Psoas muscle (tissue), 7 donors: ENCODE measurements at regions not wholly inside any gene's neighbourhood (a gene's known extent, or its start where the extent isn't known, plus 50 kb on each side); places are given as distances from the start of the nearest gene placed in this dataset.

Experiments
- ATAC-seq, 4 donors: fragments of 200-7000 bp; cut with Tn5 transposase; one replicate each; pipeline ENCODE4 v1.9.1; 2020; ENCODE audit warnings: moderate library complexity in 3 of 4, mild to moderate bottlenecking in 2 of 4
- DNase-seq, 2 donors: peaks; one replicate each; pipeline ENCODE4 v3.0.0-alpha.2; 2020
- H3K27ac ChIP-seq: fragments of 200-600 bp; one replicate; pipeline ENCODE4 v1.8.0; 2022
- H3K27me3 ChIP-seq, 3 donors: fragments of 200-600 bp in 1 of 3; one replicate each; pipeline versions ENCODE4 v1.6.1 to v1.8.0; 2013 to 2022; ENCODE audit warnings: low read length in 2 of 3, mild to moderate bottlenecking in 2 of 3, moderate library complexity in 1 of 3; ENCODE audit not compliant: insufficient read depth in 3 of 3
- H3K36me3 ChIP-seq, 2 donors: fragments of 200-600 bp in 1 of 2; one replicate each; pipeline versions ENCODE4 v1.6.1 to v1.8.0; 2013 to 2022; ENCODE audit warnings: low read depth in 1 of 2, mild to moderate bottlenecking in 1 of 2, moderate library complexity in 1 of 2; ENCODE audit not compliant: insufficient read depth in 1 of 2
- H3K4me1 ChIP-seq: fragments of 200-600 bp; one replicate; pipeline ENCODE4 v1.8.0; 2022
- H3K4me3 ChIP-seq: fragments of 200-600 bp; one replicate; pipeline ENCODE4 v1.8.0; 2022; ENCODE audit warnings: mild to moderate bottlenecking
- H3K9me3 ChIP-seq: fragments of 200-600 bp; one replicate; pipeline ENCODE4 v1.8.0; 2022
- CTCF ChIP-seq: fragments of 200-600 bp; IDR thresholded peaks from one replicate; pipeline ENCODE4 v1.8.0; 2022; ENCODE audit warnings: antibody characterized with exemption
- WGBS, 3 donors: extraction: QIAGEN DNeasy Blood & Tissue Kit; methylation state at CpG; one replicate each; pipeline versions ENCODE4 v1.1.6 to v1.1.7; 2013; 5-methylcytosine and 5-hydroxymethylcytosine counted together
- intact Hi-C, 2 donors: fragments of 100-400 bp; cut with DNase I; formaldehyde crosslinking; loops; one replicate each; pipeline versions ENCODE4 v1.11.0 to v1.14.2; 2022
- donor health status: healthy with polysubstance abuse.
- donor health status: DM: no; HTN: no; CAD: no; lungs with moderate emphysema.
- donor health status: Bipolar disorder and iron deficiency.
- donor health status: healthy.
- donor health status: DM: yes; HTN: yes; CAD: no.
- donor health status: DM: no; HTN: no; CAD: no.
- donor health status: DM: yes; HTN: yes; CAD: no.

DNA sequence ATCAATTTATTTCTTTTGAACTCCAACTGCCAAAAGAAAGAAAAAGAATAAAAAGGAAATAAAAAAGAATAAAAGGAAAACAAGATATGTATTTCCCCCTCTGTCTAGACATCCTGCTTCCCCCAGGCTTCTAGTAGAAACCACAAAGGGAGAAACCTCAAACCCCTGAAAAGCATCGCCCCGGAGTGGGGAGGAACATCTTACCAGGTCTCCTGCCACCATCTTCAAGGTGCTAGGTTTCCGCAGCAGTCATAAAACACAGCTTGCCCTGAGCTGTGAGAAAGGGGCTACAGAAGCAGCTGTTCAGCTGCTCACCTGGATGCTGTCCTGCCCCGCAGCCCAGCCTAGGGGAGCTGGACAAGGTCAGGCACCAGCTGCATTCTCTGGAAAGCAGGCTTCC, 487.7 kb downstream of the GADD45G start:
- no peak for ATAC-seq
- intact Hi-C loops = no loop called here
- no peak overlapping the region for H3K27ac ChIP-seq
- peaks cover 23% of the 10 kb centered on the region for H3K4me1 ChIP-seq
- no peaks in the 10 kb centered on the region for H3K36me3 ChIP-seq
- no peaks in the 10 kb centered on the region for H3K9me3 ChIP-seq
- WGBS, 3 donors = 78 to 86% (median 79%) methylated on average over 4 of the region's 4 CpGs
- DNase-seq = no peak
- TF ChIP-seq CTCF = no peak
- no peaks in the 10 kb centered on the region for H3K27me3 ChIP-seq
- H3K4me3 ChIP-seq = no peak overlapping the region

- Histone ChIP-seq H3K9me3 (no peaks in the 10 kb centered on the region), H3K27me3 (no peaks in the 10 kb centered on the region), H3K36me3 (no peaks in the 10 kb centered on the region), H3K4me3 (no peak overlapping the region), H3K4me1 (peaks cover 24% of the 10 kb centered on the region), H3K27ac (peak overlapping the region; percentile 38)
- TF ChIP-seq CTCF = no peak
- intact Hi-C loops = loop anchor here (5.0 kb wide), 2 partner anchors 93 to 173 kb away; no protein-coding TSS in a partner anchor
- peak; percentile 60 to 90 (median 63) for ATAC-seq
- peak in 1 of 2 donors; percentile 58 for DNase-seq
- WGBS, 3 donors = 19 to 26% (median 20%) methylated on average over 11 of the region's 11 CpGs
Observed at GRCh38 chr9:90095682-90096081, 490.9 kb downstream of the GADD45G start.

DNA sequence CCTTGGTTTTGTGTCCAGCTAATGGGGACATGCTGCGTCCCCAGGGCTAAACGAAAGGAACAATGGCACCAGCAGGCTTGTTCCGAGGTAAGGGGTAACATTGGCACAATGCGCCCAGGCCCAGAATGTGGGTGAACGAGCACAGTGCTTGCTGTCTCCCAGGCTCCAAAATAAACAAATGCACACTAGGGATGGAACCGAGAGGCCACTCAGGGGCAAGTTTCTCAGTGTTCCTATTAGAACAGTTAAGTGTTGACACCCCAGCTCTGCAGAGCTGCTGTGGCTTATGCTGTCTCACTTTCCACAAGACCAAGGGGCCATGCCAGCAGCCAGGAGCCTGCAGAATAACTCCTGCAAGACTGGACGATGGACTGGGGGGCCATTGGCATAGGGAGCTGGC, 492.4 kb downstream of the GADD45G start:
- Histone ChIP-seq H3K27ac (no peak overlapping the region), H3K4me3 (no peak overlapping the region), H3K27me3 (no peaks in the 10 kb centered on the region), H3K4me1 (peaks cover 27% of the 10 kb centered on the region), H3K9me3 (no peaks in the 10 kb centered on the region), H3K36me3 (no peaks in the 10 kb centered on the region)
- no peak for ATAC-seq
- intact Hi-C loops = loop anchor here (5.0 kb wide), 2 partner anchors 95 to 175 kb away; no protein-coding TSS in a partner anchor
- 52 to 82% (median 71%) methylated on average over 7 of the region's 7 CpGs for WGBS, 3 donors
- TF ChIP-seq CTCF = no peak
- DNase-seq = no peak

- Histone ChIP-seq H3K27ac (no peak overlapping the region), H3K36me3 (no peaks in the 10 kb centered on the region), H3K27me3 (no peaks in the 10 kb centered on the region), H3K9me3 (no peaks in the 10 kb centered on the region), H3K4me1 (peaks cover 27% of the 10 kb centered on the region), H3K4me3 (no peak overlapping the region)
- intact Hi-C loops = loop anchor here (5.0 kb wide), 2 partner anchors 96 to 176 kb away; no protein-coding TSS in a partner anchor
- TF ChIP-seq CTCF = no peak
- DNase-seq = no peak
- 85 to 91% (median 88%) methylated on average over 10 of the region's 10 CpGs for WGBS, 3 donors
- ATAC-seq = no peak
Observed at GRCh38 chr9:90098408-90098807, 493.6 kb downstream of the GADD45G start.
